ENCODE measurements at regions not wholly inside any gene's neighbourhood (a gene's known extent, or its start where the extent isn't known, plus 50 kb on each side); places are given as distances from the start of the nearest gene placed in this dataset.

- TF ChIP-seq POLR2AphosphoS5 (IDR thresholded peaks at IDR 0.05; ENCODE audit: low read depth, low read length), result no peak
- TF ChIP-seq RAD21 (IDR thresholded peaks at IDR 0.05; ENCODE audit: low read depth), result no peak
- TF ChIP-seq EGR1 (IDR thresholded peaks at IDR 0.05; ENCODE audit: low read depth), result no peak
- TF ChIP-seq CEBPB (IDR thresholded peaks at IDR 0.05; ENCODE audit: low read depth), result no peak
- TF ChIP-seq POLR2A (IDR thresholded peaks at IDR 0.05; ENCODE audit: borderline replicate concordance, extremely low read depth, insufficient read depth, insufficient read length), result no peak
- no peak for TF ChIP-seq CTCF (IDR thresholded peaks at IDR 0.05 in 2 of 3, conservative IDR thresholded peaks at IDR 0.05 in 1 of 3; ENCODE audit: borderline replicate concordance in 1 of 3, insufficient read depth in 1 of 3, low read depth in 2 of 3, low read length in 2 of 3)
- TF ChIP-seq ELF1 (IDR thresholded peaks at IDR 0.05; ENCODE audit: borderline replicate concordance, low read depth), result no peak
- TF ChIP-seq ZFX (IDR thresholded peaks at IDR 0.05), result no peak
- TF ChIP-seq EZH2 (IDR thresholded peaks at IDR 0.05), result no peak
- no peak for TF ChIP-seq ZBTB33 (IDR thresholded peaks at IDR 0.05; ENCODE audit: extremely low read depth, insufficient replicate concordance, low read length)
- no peak for TF ChIP-seq REST (IDR thresholded peaks at IDR 0.05; ENCODE audit: low read depth)
- no peak for TF ChIP-seq EZH2phosphoT487 (IDR thresholded peaks at IDR 0.05; ENCODE audit: borderline replicate concordance)
- no peak for TF ChIP-seq YY1 (IDR thresholded peaks at IDR 0.05; ENCODE audit: extremely low read depth, insufficient replicate concordance, low read depth, low read length)
- no peak for TF ChIP-seq ZNF274 (IDR thresholded peaks at IDR 0.05; ENCODE audit: low read depth, low read length)
These were observed 151.4 kb upstream of the SEMA6D start for GRCh38 chr15:47565949-47566348.

Data from HCT116 (cell line).